NOMO-1 treated with DMSO at 0.1 percent for 48 hours (cell line): ENCODE measurements at regions not wholly inside any gene's neighbourhood (a gene's known extent, or its start where the extent isn't known, plus 50 kb on each side); places are given as distances from the start of the nearest gene placed in this dataset.

Experiments used
- DNase-seq: peaks from one replicate; lab custom pipeline; 2025; ENCODE audit not compliant: unreplicated experiment; lab: John Stamatoyannopoulos, UW

DNA sequence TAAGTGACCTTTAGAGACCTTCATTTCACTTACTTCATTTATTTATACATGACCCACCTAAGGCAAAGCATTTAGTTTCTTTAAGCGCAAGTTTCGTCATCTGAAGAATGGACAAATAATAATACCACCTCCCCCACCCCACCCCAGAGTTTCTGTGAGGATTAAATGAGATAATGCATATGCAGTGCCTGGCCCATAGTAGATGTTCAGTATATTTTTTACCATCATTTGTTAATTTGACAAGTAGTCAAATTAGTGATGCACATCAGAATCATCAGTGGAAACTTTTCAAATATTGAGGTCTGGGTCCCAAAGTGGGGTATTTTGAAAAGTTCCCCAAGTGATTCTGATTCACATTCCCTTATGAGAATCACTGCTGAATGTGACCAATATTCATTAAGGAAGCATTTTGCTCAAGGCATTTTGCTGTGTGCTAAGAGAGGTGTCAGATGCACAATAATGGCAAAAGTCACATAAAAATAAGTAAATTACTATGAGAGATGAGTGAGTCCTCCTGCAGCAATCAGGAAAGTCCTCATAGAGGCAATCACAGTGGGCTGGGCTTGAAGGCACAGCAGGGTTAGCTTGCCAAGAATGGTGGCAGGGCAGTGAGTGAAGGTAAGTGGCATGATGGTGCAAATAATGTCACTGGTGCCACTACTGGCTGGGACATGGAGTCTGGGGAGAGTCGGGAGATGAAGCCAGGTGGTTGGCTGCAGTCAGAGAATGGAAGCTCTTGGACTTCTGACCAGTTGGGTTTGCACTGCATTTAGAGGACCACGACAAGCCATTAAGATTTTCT, 244.1 kb downstream of the PTEN start:
- DNase-seq = no peak

DNA sequence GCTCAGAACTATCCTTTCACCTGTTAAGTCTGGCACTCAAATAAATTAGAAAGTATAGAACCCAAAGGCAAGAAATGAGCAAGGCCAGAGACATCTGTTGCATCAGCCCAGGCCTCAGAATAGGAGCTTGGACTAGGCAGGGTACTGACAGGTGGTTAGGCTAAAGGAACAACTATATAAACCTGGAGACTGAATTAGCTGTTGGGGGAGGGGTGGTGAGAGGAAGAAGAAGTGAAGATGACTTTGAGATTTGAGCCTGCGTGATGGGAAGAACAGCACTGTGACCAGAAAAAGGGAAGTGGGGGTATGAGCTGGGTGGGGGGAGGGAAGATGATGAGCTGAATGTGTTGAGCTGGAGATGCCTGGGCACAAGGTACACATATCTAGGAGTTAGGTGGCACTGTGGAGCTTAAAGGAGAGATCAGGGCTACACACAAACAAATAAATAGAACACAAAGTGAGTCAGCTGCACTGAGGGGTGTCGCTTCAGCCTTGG, 244.7 kb downstream of the PTEN start:
- DNase-seq = peak; percentile 98

DNA sequence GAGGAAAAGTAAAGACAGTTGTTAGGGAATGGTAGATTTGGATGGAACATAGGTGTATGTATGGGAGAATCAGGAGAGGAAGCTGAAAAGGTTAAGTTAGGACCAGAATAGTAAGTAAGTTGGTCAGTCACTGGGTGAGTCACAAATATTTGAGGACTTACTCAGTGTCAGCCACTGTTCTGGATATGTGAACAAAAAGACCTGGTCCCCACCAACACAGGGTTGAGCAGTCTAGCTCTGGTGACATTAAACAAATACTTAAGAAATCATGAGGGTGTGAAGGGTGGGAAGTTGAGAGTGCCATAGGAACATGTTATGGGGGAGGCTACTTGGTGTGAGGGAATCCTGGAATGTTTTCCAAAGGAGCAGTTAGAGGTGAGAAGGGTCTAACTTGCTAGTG, 246.9 kb downstream of the PTEN start:
- DNase-seq = no peak

DNA sequence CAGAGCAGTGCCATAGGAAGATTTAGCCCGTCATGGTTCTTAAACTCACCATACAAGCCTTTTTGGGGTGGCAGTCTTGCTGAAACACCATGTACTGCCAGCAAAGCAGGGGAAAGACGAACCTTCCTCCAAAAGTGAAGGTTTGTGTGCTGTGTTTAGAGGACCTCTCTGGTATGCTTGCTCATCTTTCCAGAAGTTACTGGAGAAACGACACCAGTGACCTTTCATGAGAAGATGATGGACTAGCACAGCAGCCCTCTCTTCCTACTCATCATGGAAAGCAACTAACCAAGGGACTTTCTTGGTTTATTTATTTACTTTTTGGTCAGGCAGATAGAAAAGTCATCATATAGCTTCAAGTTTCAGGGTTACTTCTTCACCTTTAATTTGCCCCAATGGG, 247.4 kb downstream of the PTEN start:
- DNase-seq = no peak

DNA sequence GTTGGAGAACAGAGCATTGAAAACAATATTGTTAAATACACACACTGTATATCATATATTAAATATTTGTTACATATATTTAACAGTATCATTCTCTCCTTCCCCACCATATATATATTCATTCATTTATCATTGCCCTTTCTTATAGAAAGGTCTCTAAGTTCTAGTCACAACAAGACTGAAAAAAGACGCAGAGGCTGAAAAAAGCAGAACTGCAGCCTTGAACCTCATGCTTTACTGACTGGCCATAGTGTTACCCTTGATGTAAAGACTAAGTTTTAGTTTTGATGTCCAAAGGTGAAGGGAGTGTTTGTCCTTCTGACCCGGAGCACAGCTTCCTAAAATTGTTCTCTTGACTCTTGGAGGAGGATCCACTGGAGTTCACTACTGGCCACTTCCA, 247.9 kb downstream of the PTEN start:
- no peak for DNase-seq

DNA sequence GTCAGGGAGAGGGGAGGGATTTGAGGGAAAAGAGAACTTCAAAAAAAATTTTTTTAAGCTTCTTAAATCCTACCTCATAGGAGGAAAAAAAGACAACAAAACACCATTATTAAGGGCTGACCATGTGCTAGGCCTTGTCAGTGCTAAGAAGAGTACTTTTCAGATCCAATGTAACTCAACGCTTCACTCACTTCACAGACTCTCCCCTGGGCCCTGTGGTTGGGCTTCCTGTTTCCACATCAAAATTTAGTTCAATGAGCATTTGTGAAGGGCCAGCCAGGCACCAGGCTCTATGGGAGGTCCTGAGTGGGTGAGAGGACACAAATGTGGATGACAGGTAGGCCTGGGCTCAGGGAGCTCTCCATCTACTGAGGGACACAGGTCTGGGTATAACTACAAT, 249.8 kb downstream of the PTEN start:
- DNase-seq = peak; percentile 79

DNA sequence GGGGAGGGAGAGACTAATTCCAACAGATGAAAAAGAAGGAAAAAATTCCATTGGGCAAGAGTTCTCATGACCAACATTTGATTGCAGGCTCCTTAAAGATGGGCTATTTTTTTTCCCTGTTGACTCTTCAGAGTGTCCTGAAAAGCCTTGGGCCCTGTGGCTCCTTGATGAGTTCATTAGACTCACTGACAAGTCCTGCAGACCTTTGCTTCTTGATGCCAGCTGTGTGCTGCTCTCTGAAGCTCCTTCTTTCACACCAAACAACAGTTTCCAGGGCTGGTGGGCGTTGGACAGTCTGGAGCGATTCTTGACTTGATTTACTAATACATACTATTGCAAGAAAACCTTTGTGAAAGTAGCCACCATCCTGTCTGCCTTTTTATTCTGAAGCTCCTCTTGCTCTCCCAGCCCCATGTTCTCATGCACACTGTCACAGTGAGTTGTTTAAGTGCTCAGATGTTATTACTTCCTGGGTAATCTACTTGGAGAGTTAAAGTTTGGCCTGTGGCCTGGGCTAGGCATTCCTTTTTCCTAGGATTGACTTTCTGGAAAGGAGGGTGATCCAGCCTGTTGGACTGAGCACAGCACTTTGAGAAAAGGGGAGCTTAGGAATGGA, 250.3 kb downstream of the PTEN start:
- DNase-seq = no peak

DNA sequence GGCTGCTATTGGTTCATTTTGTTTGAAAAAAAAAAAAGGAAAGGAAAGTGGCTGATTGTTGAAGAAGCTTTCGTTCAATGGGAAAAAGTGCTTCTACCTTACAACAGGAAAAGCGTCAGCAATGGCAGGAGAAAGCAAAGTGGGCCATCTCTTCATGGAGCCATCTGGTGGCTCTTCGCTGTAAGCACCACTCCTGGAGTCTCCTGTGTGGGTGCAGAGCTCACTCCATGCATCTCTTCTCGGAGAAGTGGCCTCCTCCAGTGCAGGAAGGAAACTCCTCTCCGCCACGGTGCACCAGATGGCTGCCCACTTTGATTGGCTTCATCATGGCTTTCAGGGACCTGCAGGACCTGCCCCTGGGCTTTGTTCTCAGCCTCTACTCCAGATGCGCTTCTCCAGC, 250.9 kb downstream of the PTEN start:
- peak; percentile 52 for DNase-seq

DNA sequence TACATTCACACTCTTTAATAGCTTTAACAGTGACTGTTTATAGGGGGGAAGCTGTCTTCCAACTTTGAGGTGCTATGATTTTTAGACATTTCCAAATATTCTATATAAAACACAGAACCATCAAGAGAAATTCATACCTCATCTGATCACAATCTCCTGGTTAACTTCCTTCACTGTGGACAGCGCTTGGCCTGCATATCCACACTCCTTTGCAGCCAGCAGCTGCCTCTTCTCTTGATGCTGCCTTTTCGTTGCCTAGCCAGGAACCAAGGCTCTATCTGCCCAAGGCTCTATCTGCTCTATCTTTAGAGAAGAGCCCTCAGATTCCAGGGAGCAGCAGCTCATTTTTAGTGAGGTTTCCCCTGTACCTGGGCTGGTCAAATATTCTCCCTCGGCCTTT, 252.0 kb downstream of the PTEN start:
- no peak for DNase-seq

DNA sequence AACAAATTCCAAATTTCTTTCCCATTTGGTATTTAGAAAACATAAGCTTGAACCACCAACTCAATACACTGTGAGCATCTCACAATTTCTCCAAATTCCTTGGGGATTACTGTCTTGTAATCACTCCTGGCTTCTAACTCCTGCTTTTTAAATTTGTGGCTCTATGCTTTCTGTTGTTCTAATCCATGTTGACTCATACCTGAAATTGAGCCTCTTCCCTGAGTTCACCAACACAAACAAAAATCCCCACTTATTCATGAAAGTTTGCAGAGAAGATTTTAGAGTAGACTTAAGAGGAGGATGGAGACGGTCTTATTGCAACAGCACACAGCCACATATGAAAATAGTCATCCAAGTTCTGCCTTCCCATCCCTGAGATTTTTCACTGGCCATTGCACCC, 252.5 kb downstream of the PTEN start:
- DNase-seq = peak; percentile 18

DNA sequence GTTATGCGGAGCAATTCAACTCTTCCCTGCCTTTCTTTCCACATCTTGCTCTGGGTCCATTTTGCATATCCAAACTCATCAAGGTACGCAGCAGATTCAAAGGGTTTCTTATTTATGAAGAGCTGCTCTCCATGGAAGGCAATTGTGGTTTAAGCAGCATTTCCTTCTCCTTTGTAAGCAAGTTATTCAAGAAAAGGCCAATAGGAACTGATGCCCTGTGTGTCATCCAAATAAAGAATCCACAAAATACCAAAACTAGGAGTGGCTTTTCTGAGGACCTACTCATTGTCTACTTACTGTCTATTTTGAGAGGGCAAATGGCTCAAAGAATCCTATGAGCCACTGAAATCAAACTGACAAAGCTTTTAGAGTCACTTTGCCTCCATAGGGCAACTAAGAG, 253.1 kb downstream of the PTEN start:
- peak; percentile 74 for DNase-seq

DNA sequence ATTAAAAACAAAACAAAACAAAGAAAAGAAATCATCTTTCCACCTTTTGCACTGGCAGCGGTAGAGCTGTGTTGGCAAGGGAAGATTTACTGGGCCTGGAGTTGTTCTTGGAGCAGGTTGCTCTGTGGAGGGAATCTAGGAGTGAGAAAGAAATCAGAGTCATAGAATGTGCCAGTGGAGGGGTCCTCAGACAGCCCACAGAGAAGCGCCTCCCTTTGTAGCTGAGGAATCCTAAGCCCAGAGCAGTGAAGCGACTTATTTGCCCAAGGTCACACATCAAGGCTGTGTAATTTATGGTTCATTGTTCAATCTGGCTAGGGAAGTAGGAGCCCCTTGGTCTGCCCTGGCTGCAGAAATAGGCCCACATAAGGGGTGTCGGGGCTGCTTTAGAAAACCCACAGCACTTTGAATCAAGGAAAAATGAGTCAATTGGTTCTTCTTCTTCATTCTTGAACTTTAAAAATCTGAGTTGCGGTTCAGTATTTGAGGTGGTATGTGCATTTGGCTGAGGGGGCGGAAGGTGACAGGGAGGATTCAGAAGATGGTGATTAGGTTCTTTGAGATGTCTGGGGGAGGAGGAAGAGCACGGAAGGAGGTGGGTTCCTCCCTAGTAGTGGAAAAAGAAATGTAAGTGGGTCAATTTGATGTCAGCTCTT, 253.7 kb downstream of the PTEN start:
- peak; percentile 45 for DNase-seq

DNA sequence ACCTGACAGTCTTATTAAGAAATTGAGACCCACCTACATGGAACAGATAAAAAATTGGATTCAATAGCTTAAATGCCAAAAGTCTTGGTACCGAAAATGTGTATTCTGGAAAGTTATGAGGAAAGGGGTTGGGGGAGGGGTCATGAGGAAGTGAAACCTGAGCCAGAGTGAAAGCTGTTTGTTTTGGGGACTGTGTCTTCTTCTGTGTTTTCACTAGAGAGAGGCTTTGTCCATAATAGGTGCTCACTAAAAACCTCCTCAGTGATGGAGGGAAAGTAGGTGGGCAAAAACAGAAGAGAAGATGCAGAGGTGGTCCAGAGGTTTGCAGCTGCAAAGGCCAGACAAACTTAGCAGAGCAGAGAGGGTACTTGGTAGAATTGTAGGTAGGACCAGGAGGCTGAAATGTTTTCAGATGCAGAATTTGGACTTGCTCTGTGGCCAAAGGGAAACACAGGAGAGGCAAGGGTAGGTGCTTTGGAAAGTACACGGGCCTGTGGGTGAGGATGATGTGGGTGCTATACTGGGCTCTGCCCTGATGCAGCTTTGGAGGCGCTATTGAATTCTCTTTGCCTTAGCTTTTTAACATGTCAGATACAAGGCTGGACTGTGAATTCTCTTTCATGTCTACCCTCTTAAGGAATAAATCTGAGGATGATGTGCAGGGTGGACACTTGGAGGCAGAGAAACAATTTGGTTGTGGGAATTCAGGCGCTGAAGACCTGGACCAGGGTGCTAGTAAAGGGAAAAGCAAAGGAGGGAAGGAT, 254.6 kb downstream of the PTEN start:
- DNase-seq = peak; percentile 77

DNA sequence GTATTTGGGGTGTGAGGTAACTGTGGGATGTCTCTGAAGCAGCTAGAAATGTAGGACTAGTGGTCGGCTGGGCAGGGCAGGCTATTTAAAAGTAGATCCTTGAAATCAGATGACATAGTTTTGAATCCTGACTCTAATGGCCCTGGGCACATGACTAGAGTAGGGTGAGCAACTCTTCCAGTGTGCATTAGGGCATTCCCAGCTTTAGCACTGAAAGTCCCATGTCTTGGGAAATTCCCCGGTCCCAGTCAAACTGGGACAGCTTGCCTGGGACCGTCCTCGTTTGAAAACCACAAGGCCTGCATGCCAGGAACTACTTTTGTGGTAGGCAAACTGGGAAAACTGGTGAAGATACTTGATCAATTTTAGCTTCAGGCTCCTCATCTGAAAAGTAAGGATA, 255.3 kb downstream of the PTEN start:
- no peak for DNase-seq

DNA sequence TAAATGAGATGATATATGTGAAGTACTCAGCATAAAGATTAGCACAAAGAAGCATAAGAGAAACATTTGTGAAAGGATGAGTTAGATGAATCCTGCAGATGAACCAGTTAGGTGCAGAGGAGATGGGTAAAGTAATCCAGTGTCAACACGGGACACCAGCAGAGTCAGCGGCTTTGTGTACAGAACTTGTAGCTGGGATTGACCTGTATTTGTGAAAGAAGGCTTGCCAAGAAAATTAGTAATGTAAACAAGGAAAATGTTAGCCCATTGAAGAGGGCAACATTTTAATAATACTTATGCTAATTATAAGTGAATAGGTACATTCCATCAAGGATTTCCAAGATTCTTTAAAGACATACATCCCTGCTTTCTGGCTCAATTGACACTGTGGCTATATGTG, 255.7 kb downstream of the PTEN start:
- no peak for DNase-seq

DNA sequence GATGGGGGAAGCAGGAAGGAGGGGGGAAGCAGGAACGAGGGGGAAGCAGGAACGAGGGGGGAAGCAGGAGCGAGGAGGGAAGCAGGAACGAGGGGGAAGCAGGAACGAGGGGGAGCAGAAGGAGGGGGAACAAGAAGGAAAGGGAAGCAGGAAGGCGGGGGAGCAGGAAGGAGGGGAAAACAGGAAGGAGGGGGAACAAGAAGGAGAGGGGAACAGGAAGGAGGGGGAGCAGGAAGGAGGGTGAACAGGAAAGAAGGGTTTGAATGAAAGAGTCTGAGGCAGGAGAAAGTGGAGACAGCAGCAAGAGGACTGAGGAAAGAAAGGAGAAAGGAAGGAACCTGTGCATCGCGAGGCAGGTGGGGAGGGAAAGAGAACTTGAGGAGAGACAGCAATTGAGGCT, 256.6 kb downstream of the PTEN start:
- no peak for DNase-seq

DNA sequence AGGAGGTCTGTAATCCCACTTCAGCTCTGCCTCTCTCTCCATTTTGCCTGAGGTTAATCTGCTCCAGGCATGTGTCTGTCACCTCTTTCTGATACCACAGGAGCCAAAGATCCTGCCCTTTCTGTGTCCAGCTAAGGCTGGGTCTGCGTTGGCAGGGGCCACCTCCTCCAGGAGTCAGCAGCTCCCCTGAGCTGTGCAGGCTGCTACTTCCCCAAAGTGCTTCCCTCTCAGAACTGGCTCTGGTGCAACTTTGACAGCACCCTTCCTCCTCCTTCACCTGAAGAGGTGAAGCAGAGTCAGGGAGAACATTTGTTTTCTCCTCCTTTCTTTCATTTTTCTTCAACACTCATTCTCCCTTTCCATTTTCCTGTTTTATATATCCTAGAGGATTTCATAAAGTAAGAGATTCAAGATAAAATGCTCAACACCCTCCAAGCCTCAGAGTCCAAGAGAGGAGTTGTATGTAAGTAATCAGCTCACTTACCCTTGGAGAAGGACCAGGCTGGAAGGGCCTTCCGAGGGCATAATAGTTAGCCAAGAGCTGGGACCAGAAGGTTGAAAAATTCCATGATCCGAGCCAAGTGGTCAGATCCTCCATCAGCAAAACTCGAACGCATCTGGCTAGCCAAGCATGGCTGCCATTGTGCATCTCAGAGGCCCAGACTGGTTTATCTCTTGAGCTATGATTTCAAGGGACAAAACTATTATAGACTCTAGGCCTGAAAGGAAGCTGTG, 257.3 kb downstream of the PTEN start:
- peak; percentile 82 for DNase-seq

DNA sequence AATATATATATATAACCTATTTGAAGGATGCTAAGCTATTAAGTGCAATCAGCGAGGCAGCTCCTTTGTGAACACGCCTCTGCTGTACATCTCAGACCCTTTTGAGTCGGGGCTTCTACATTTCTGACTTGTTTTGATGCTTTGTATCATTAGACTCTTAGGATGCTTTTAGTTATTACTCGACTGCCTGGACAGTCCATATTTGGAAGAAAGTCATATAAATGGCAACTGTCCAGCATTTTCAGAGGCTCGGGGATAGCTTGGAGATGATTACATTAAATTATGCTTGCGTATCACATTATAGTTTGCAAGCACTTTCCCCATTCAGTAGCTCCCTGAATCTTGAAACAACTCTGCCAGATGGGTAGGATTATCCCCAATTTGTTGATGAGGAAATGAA, 257.9 kb downstream of the PTEN start:
- DNase-seq = no peak

DNA sequence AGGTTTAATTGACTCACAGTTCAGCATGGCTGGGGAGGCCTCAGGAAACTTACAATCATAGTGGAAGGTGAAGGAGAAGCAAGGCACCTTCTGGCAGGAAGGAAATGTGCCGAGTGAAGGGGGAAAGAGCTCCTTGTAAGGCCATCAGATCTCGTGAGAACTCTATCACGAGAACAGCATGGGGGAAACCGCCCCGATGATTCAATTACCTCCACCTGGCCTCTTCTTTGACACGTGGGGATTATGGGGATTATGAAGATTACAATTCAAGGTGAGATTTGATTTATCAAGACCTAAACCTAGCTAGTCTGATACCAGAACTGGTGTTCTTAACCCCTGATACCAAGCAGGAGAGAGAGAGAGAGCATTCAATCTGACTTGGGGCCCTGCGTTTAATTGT, 258.7 kb downstream of the PTEN start:
- no peak for DNase-seq

DNA sequence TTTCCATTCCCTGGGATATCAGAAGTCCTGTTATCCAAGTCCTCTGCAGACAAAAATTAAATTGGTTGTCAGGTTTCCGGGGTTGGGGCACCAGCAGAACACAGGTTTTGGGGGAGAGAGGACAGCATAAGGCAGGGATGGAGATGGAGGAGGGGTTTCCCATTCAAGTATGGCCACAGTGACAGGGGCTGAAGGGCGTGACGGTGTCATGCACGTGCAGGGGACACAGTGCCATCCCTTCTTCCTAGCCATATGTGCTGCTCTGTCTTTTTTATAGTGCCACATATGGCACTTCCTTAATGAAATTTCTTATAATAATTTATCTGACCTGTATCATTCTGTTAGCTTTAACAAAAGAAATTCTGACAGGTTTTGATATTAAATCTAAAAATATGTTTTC, 259.2 kb downstream of the PTEN start:
- DNase-seq = no peak

DNA sequence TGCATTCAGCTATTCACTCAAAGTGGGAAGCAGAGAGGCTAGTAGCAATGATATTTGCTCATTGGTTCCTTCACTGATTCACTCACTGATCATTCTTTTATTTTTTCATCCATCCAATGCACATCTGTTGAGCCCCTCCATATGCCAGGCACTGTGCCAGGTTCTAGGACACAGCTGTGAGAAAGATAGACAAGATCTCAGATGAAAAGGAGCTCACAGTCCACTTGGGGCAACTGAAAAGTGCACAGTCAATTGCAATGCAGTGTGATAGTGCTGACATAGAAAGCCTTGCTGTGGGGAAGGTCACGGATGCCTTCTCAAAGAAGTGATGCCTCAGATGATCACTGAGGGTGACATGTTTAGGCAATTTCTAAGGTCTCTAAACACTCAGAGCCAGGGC, 262.3 kb downstream of the PTEN start:
- no peak for DNase-seq
